Activated CD4-positive, alpha-beta memory T cell treated with anti-CD3 and anti-CD28 coated beads for 36 hours (primary cell): ENCODE measurements at regions not wholly inside any gene's neighbourhood (a gene's known extent, or its start where the extent isn't known, plus 50 kb on each side); places are given as distances from the start of the nearest gene placed in this dataset.

Experiments
- CTCF ChIA-PET: fragments of 350-600 bp; sonication (Branson Sonifier 250); formaldehyde crosslinking; loops from one replicate; lab custom pipeline; 2021; ENCODE audit warnings: antibody characterized with exemption, inconsistent platforms; lab: Charles Lee
- POLR2A ChIA-PET: fragments of 350-600 bp; sonication (Branson Sonifier 250); formaldehyde crosslinking; loops from one replicate; lab custom pipeline; 2021; ENCODE audit warnings: antibody characterized with exemption; lab: Charles Lee
- DNase-seq: peaks from one replicate; pipeline ENCODE4 v3.0.0-alpha.2; 2020
- H3K27ac Mint-ChIP-seq: one replicate; pipeline ENCODE4 v1.8.0; 2021; ENCODE audit warnings: mixed read lengths
- H3K27me3 Mint-ChIP-seq: one replicate; pipeline ENCODE4 v1.8.0; 2021; ENCODE audit warnings: mixed read lengths
- H3K36me3 Mint-ChIP-seq: one replicate; pipeline ENCODE4 v1.8.0; 2021; ENCODE audit warnings: mixed read lengths
- H3K4me1 Mint-ChIP-seq: one replicate; pipeline ENCODE4 v1.8.0; 2021; ENCODE audit warnings: low read depth, mixed read lengths
- H3K4me3 Mint-ChIP-seq: one replicate; pipeline ENCODE4 v1.8.0; 2021; ENCODE audit warnings: mild to moderate bottlenecking, mixed read lengths
- H3K9me3 Mint-ChIP-seq: one replicate; pipeline ENCODE4 v1.8.0; 2021; ENCODE audit warnings: mixed read lengths
- intact Hi-C: fragments of 100-400 bp; cut with micrococcal nuclease; formaldehyde crosslinking; loops from one replicate; pipeline ENCODE4 v1.15.1; 2023

GRCh38 chr21:17738176-17738953, 80.8 kb downstream of the C21orf91 start:
- Mint-ChIP-seq H3K9me3 (peaks cover 3% of the 10 kb centered on the region), H3K4me1 (peaks cover 12% of the 10 kb centered on the region), H3K36me3 (no peaks in the 10 kb centered on the region), H3K4me3 (no peak overlapping the region), H3K27me3 (no peaks in the 10 kb centered on the region), H3K27ac (no peak overlapping the region)
- CTCF ChIA-PET, result no interaction called here
- DNase-seq, result no peak
- intact Hi-C loops, result no loop called here
- POLR2A ChIA-PET, result no interaction called here

GRCh38 chr21:17736072-17736471, 83.1 kb downstream of the C21orf91 start:
- Mint-ChIP-seq H3K4me1 (peaks cover 4% of the 10 kb centered on the region), H3K27ac (no peak overlapping the region), H3K36me3 (no peaks in the 10 kb centered on the region), H3K4me3 (no peak overlapping the region), H3K27me3 (no peaks in the 10 kb centered on the region), H3K9me3 (no peaks in the 10 kb centered on the region)
- no peak for DNase-seq
- ChIA-PET POLR2A (no interaction called here), CTCF (no interaction called here)
- intact Hi-C loops, result no loop called here

- CTCF ChIA-PET, result no interaction called here
- Mint-ChIP-seq H3K27ac (no peak overlapping the region), H3K4me3 (no peak overlapping the region), H3K9me3 (no peaks in the 10 kb centered on the region), H3K27me3 (no peaks in the 10 kb centered on the region), H3K36me3 (no peaks in the 10 kb centered on the region), H3K4me1 (no peaks in the 10 kb centered on the region)
- POLR2A ChIA-PET, result no interaction called here
- intact Hi-C loops, result no loop called here
- no peak for DNase-seq
Measured at GRCh38 chr21:17733209-17733608, 85.9 kb downstream of the C21orf91 start.

- intact Hi-C loops, result no loop called here
- H3K9me3 Mint-ChIP-seq, result no peaks in the 10 kb centered on the region
- ChIA-PET POLR2A (no interaction called here), CTCF (no interaction called here)
- no peaks in the 10 kb centered on the region for H3K36me3 Mint-ChIP-seq
- no peaks in the 10 kb centered on the region for H3K4me1 Mint-ChIP-seq
- H3K4me3 Mint-ChIP-seq, result no peak overlapping the region
- H3K27ac Mint-ChIP-seq, result no peak overlapping the region
- DNase-seq, result no peak
- H3K27me3 Mint-ChIP-seq, result no peaks in the 10 kb centered on the region
Measured at GRCh38 chr21:17732306-17732705, 86.8 kb downstream of the C21orf91 start.

GRCh38 chr21:17731554-17731953, 87.6 kb downstream of the C21orf91 start:
- Mint-ChIP-seq H3K9me3 (no peaks in the 10 kb centered on the region), H3K4me3 (no peak overlapping the region)
- intact Hi-C loops, result no loop called here

GRCh38 chr21:17730782-17731181, 88.4 kb downstream of the C21orf91 start:
- Mint-ChIP-seq H3K36me3 (no peaks in the 10 kb centered on the region), H3K9me3 (no peaks in the 10 kb centered on the region), H3K4me1 (no peaks in the 10 kb centered on the region), H3K4me3 (no peak overlapping the region), H3K27ac (peak overlapping the region; percentile 23), H3K27me3 (no peaks in the 10 kb centered on the region)
- DNase-seq, result no peak
- POLR2A ChIA-PET, result no interaction called here
- intact Hi-C loops, result no loop called here
- CTCF ChIA-PET, result no interaction called here

More at GRCh38 chr21:17731554-17731953, 87.6 kb downstream of the C21orf91 start:
- POLR2A ChIA-PET, result no interaction called here
- H3K4me1 Mint-ChIP-seq, result no peaks in the 10 kb centered on the region
- CTCF ChIA-PET, result no interaction called here
- DNase-seq, result no peak
- H3K27ac Mint-ChIP-seq, result no peak overlapping the region
- H3K36me3 Mint-ChIP-seq, result no peaks in the 10 kb centered on the region
- no peaks in the 10 kb centered on the region for H3K27me3 Mint-ChIP-seq

GRCh38 chr21:17729455-17729854, 89.7 kb downstream of the C21orf91 start:
- Mint-ChIP-seq H3K27ac (no peak overlapping the region), H3K36me3 (no peaks in the 10 kb centered on the region), H3K9me3 (no peaks in the 10 kb centered on the region), H3K4me1 (no peaks in the 10 kb centered on the region), H3K4me3 (no peak overlapping the region), H3K27me3 (no peaks in the 10 kb centered on the region)
- intact Hi-C loops, result no loop called here
- DNase-seq, result no peak
- CTCF ChIA-PET, result no interaction called here
- POLR2A ChIA-PET, result no interaction called here

GRCh38 chr21:17727361-17727760, 91.8 kb downstream of the C21orf91 start:
- DNase-seq, result no peak

GRCh38 chr21:17726047-17726829, 92.9 kb downstream of the C21orf91 start:
- ChIA-PET POLR2A (no interaction called here), CTCF (no interaction called here)
- Mint-ChIP-seq H3K4me1 (no peaks in the 10 kb centered on the region), H3K27me3 (no peaks in the 10 kb centered on the region), H3K36me3 (no peaks in the 10 kb centered on the region), H3K4me3 (no peak overlapping the region), H3K27ac (no peak overlapping the region), H3K9me3 (no peaks in the 10 kb centered on the region)
- DNase-seq, result no peak
- intact Hi-C loops, result no loop called here

More at GRCh38 chr21:17727361-17727760, 91.8 kb downstream of the C21orf91 start:
- no peaks in the 10 kb centered on the region for H3K4me1 Mint-ChIP-seq
- no peaks in the 10 kb centered on the region for H3K9me3 Mint-ChIP-seq
- CTCF ChIA-PET, result no interaction called here
- no peak overlapping the region for H3K4me3 Mint-ChIP-seq
- no peaks in the 10 kb centered on the region for H3K27me3 Mint-ChIP-seq
- POLR2A ChIA-PET, result no interaction called here
- H3K36me3 Mint-ChIP-seq, result no peaks in the 10 kb centered on the region
- no peak overlapping the region for H3K27ac Mint-ChIP-seq
- intact Hi-C loops, result no loop called here

- ChIA-PET CTCF (no interaction called here), POLR2A (no interaction called here)
- H3K36me3 Mint-ChIP-seq, result no peaks in the 10 kb centered on the region
- no peak overlapping the region for H3K27ac Mint-ChIP-seq
- no peaks in the 10 kb centered on the region for H3K4me1 Mint-ChIP-seq
- no peaks in the 10 kb centered on the region for H3K9me3 Mint-ChIP-seq
- H3K27me3 Mint-ChIP-seq, result no peaks in the 10 kb centered on the region
- no peak for DNase-seq
- intact Hi-C loops, result no loop called here
- no peak overlapping the region for H3K4me3 Mint-ChIP-seq
Measured at GRCh38 chr21:17725339-17725738, 93.8 kb downstream of the C21orf91 start.

GRCh38 chr21:17712887-17713286, 100.2 kb upstream of the BTG3 start:
- Mint-ChIP-seq H3K36me3 (peaks cover 5% of the 10 kb centered on the region), H3K4me3 (no peak overlapping the region), H3K9me3 (peaks cover 6% of the 10 kb centered on the region), H3K27me3 (no peaks in the 10 kb centered on the region), H3K27ac (no peak overlapping the region), H3K4me1 (peaks cover 13% of the 10 kb centered on the region)
- ChIA-PET POLR2A (no interaction called here), CTCF (no interaction called here)
- intact Hi-C loops, result no loop called here
- DNase-seq, result no peak

- DNase-seq, result no peak
- ChIA-PET CTCF (no interaction called here), POLR2A (no interaction called here)
- no peak overlapping the region for H3K27ac Mint-ChIP-seq
- H3K4me1 Mint-ChIP-seq, result peaks cover 13% of the 10 kb centered on the region
- H3K36me3 Mint-ChIP-seq, result peaks cover 5% of the 10 kb centered on the region
- H3K9me3 Mint-ChIP-seq, result peaks cover 6% of the 10 kb centered on the region
- H3K27me3 Mint-ChIP-seq, result no peaks in the 10 kb centered on the region
- no peak overlapping the region for H3K4me3 Mint-ChIP-seq
- intact Hi-C loops, result no loop called here
Measured at GRCh38 chr21:17711896-17712295, 99.2 kb upstream of the BTG3 start.

- intact Hi-C loops, result loop anchor here (1.0 to 5.0 kb wide), 2 partner anchors 75 to 118 kb away; no protein-coding TSS in a partner anchor
- Mint-ChIP-seq H3K27me3 (no peaks in the 10 kb centered on the region), H3K27ac (no peak overlapping the region), H3K9me3 (peaks cover 15% of the 10 kb centered on the region), H3K4me1 (peaks cover 13% of the 10 kb centered on the region), H3K4me3 (no peak overlapping the region), H3K36me3 (peaks cover 6% of the 10 kb centered on the region)
- ChIA-PET POLR2A (no interaction called here), CTCF (no interaction called here)
- no peak for DNase-seq
Measured at GRCh38 chr21:17709266-17709611, 96.5 kb upstream of the BTG3 start.
